IPS-11a (cell line): ENCODE measurements at regions not wholly inside any gene's neighbourhood (a gene's known extent, or its start where the extent isn't known, plus 50 kb on each side); places are given as distances from the start of the nearest gene placed in this dataset.
"Not testable (repeated sequence)": the region's sequence is repeated elsewhere in the genome, so short reads cannot be mapped to it uniquely, and the experiment has no call there.

Experiments used
- H3K4me3 ChIP-seq: one replicate; pipeline ENCODE4 v1.5.1; 2013; ENCODE audit warnings: low read depth, low read length, control low read depth

GRCh38 chr2:143935482-143935752, 584.5 kb downstream of the ZEB2 start:
- no peak overlapping the region for H3K4me3 ChIP-seq

- H3K4me3 ChIP-seq = no peak overlapping the region
Observed at GRCh38 chr2:143934626-143935481, 585.1 kb downstream of the ZEB2 start.

GRCh38 chr2:143933946-143934569, 585.9 kb downstream of the ZEB2 start:
- no peak overlapping the region for H3K4me3 ChIP-seq

GRCh38 chr2:143930891-143931290, 589.0 kb downstream of the ZEB2 start:
- no peak overlapping the region for H3K4me3 ChIP-seq

- H3K4me3 ChIP-seq = no peak overlapping the region
Observed at GRCh38 chr2:143928613-143929012, 591.3 kb downstream of the ZEB2 start.

GRCh38 chr2:143928184-143928583, 591.7 kb downstream of the ZEB2 start:
- H3K4me3 ChIP-seq = no peak overlapping the region

- H3K4me3 ChIP-seq = no peak overlapping the region
Observed at GRCh38 chr2:143926736-143927135, 593.2 kb downstream of the ZEB2 start.

- not testable (repeated sequence) for H3K4me3 ChIP-seq
Observed at GRCh38 chr2:143922261-143922830, 597.6 kb downstream of the ZEB2 start.

GRCh38 chr2:143918465-143918989, 601.4 kb downstream of the ZEB2 start:
- H3K4me3 ChIP-seq = no peak overlapping the region

- no peak overlapping the region for H3K4me3 ChIP-seq
Observed at GRCh38 chr2:143916781-143917180, 603.1 kb downstream of the ZEB2 start.

- H3K4me3 ChIP-seq = no peak overlapping the region
Observed at GRCh38 chr2:143909577-143910353, 610.2 kb downstream of the ZEB2 start.

- no peak overlapping the region for H3K4me3 ChIP-seq
Observed at GRCh38 chr2:143908843-143909242, 611.1 kb downstream of the ZEB2 start.

- no peak overlapping the region for H3K4me3 ChIP-seq
Observed at GRCh38 chr2:143907801-143908200, 612.1 kb downstream of the ZEB2 start.

GRCh38 chr2:143906850-143907249, 613.1 kb downstream of the ZEB2 start:
- no peak overlapping the region for H3K4me3 ChIP-seq

GRCh38 chr2:143905587-143905986, 614.3 kb downstream of the ZEB2 start:
- no peak overlapping the region for H3K4me3 ChIP-seq

GRCh38 chr2:143903172-143903856, 616.6 kb downstream of the ZEB2 start:
- H3K4me3 ChIP-seq = no peak overlapping the region

GRCh38 chr2:143901185-143901842, 618.6 kb downstream of the ZEB2 start:
- no peak overlapping the region for H3K4me3 ChIP-seq

GRCh38 chr2:143899987-143900386, 619.9 kb downstream of the ZEB2 start:
- H3K4me3 ChIP-seq = no peak overlapping the region

GRCh38 chr2:143893371-143893770, 626.5 kb downstream of the ZEB2 start:
- H3K4me3 ChIP-seq = no peak overlapping the region

GRCh38 chr2:143891879-143892308, 628.0 kb downstream of the ZEB2 start:
- H3K4me3 ChIP-seq = no peak overlapping the region
